Transverse colon (tissue), 4 donors: ENCODE measurements at regions not wholly inside any gene's neighbourhood (a gene's known extent, or its start where the extent isn't known, plus 50 kb on each side); places are given as distances from the start of the nearest gene placed in this dataset.

Source experiments
- DNase-seq: peaks from one replicate; pipeline ENCODE4 v3.0.0-alpha.2; 2019
- H3K27ac ChIP-seq, 4 donors: fragments of 200-600 bp; sonication (generic); 2 replicates each; pipeline ENCODE4 v1.5.1; 2016 to 2018; ENCODE audit warnings: inconsistent platforms in 4 of 4
- H3K27me3 ChIP-seq: fragments of 200-600 bp; sonication (generic); 2 replicates; pipeline ENCODE4 v1.5.1; 2017; ENCODE audit warnings: inconsistent platforms
- H3K36me3 ChIP-seq, 4 donors: fragments of 200-600 bp; sonication (generic); 2 replicates each; pipeline ENCODE4 v1.5.1; 2017 to 2019; ENCODE audit warnings: inconsistent platforms in 4 of 4
- H3K4me1 ChIP-seq, 4 donors: fragments of 200-600 bp; sonication (generic); 2 replicates each; pipeline ENCODE4 v1.5.1; 2017 to 2020; ENCODE audit warnings: inconsistent platforms in 4 of 4
- H3K4me3 ChIP-seq, 4 donors: fragments of 200-600 bp; sonication (generic); 1 replicate in 1 of 4; 2 replicates in 3 of 4; pipeline versions ENCODE4 v1.5.1 to v1.6.1; 2017 to 2019; ENCODE audit warnings: inconsistent platforms in 4 of 4
- H3K9me3 ChIP-seq, 2 donors: fragments of 200-600 bp; sonication (generic); 2 replicates each; pipeline ENCODE4 v1.5.1; 2017 to 2019; ENCODE audit warnings: inconsistent platforms in 2 of 2
- CTCF ChIP-seq, 5 experiments: fragments of 200-600 bp in 3 of 5; fragments of 450-650 bp in 2 of 5; sonication (generic) in 3 of 5; IDR thresholded peaks; 1 replicate in 2 of 5; 2 replicates in 3 of 5; pipeline ENCODE4 v1.5.1; 2016 to 2017; ENCODE audit warnings: antibody characterized with exemption in 5 of 5, inconsistent platforms in 3 of 5, mild to moderate bottlenecking in 2 of 5, moderate library complexity in 1 of 5
- EP300 ChIP-seq: sonication (generic); formaldehyde crosslinking; IDR thresholded peaks from one replicate; pipeline ENCODE4 v1.6.1; 2017; ENCODE audit warnings: antibody characterized with exemption, low read depth
- POLR2A ChIP-seq: fragments of 450-650 bp; IDR thresholded peaks from one replicate; pipeline ENCODE4 v1.6.1; 2016; ENCODE audit warnings: antibody characterized with exemption, mild to moderate bottlenecking, moderate library complexity
- POLR2AphosphoS5 ChIP-seq, 3 donors: sonication (generic); formaldehyde crosslinking; IDR thresholded peaks; one replicate each; pipeline ENCODE4 v1.6.1; 2016; ENCODE audit warnings: antibody characterized with exemption in 3 of 3
- WGBS, 2 donors: methylation state at CpG; one replicate each; pipeline ENCODE4 v1.1.5; 2018; ENCODE audit warnings: low coverage in 1 of 2; 5-methylcytosine and 5-hydroxymethylcytosine counted together
- in situ Hi-C, 4 donors: fragments of 200-750 bp; cut with MboI; loops; one replicate each; pipeline versions ENCODE4 v1.15.0 to v1.15.1; 2017; ENCODE audit warnings: low sequenced_read_pairs in 3 of 4, low pct_ligation_motif_present in 1 of 4, low pct_unique_long_range_greater_than_20kb in 1 of 4
- intact Hi-C: fragments of 100-400 bp; cut with DNase I; formaldehyde crosslinking; loops from one replicate; pipeline ENCODE4 v1.15.1; 2023; ENCODE audit warnings: low total_unique reads

GRCh38 chr21:32186804-32187203, 92.0 kb downstream of the MIS18A start:
- H3K4me3 ChIP-seq: no peak overlapping the region
- in situ Hi-C loops (no loop called here), intact Hi-C loops (no loop called here)
- no peaks in the 10 kb centered on the region for H3K27me3 ChIP-seq
- no peak overlapping the region for H3K27ac ChIP-seq
- no peaks in the 10 kb centered on the region for H3K36me3 ChIP-seq
- 46 to 63% methylated on average over 3 to 8 of the region's 8 CpGs for WGBS, 2 donors
- H3K4me1 ChIP-seq: no peaks in the 10 kb centered on the region
- TF ChIP-seq POLR2AphosphoS5 (IDR thresholded peaks at IDR 0.05): no peak
- no peaks in the 10 kb centered on the region for H3K9me3 ChIP-seq
- no peak for DNase-seq

GRCh38 chr21:32185726-32186125, 93.1 kb downstream of the MIS18A start:
- WGBS, 2 donors: 95 to 100% methylated on average over 1 to 5 of the region's 5 CpGs
- no peak overlapping the region for H3K4me3 ChIP-seq
- H3K27ac ChIP-seq: no peak overlapping the region
- intact Hi-C loops: no loop called here
- TF ChIP-seq CTCF (IDR thresholded peaks at IDR 0.05) (no peak), EP300 (no peak), POLR2AphosphoS5 (IDR thresholded peaks at IDR 0.05) (no peak), POLR2A (no peak)
- H3K4me1 ChIP-seq: no peaks in the 10 kb centered on the region
- H3K9me3 ChIP-seq: no peaks in the 10 kb centered on the region
- H3K27me3 ChIP-seq: no peaks in the 10 kb centered on the region
- no peak for DNase-seq
- H3K36me3 ChIP-seq: no peaks in the 10 kb centered on the region
- in situ Hi-C loops: no loop called here

GRCh38 chr21:32185103-32185502, 93.7 kb downstream of the MIS18A start:
- Histone ChIP-seq H3K4me1 (no peaks in the 10 kb centered on the region), H3K27me3 (no peaks in the 10 kb centered on the region), H3K36me3 (no peaks in the 10 kb centered on the region), H3K27ac (no peak overlapping the region), H3K9me3 (no peaks in the 10 kb centered on the region), H3K4me3 (no peak overlapping the region)
- no peak for DNase-seq
- TF ChIP-seq EP300: no peak
- no peak for TF ChIP-seq POLR2A
- no peak for TF ChIP-seq POLR2AphosphoS5 (IDR thresholded peaks at IDR 0.05)
- no peak for TF ChIP-seq CTCF (IDR thresholded peaks at IDR 0.05)
- in situ Hi-C loops (no loop called here), intact Hi-C loops (no loop called here)
- WGBS, 2 donors: 52 to 76% methylated on average over 2 of the region's 2 CpGs

- 71 to 80% methylated on average over 1 to 7 of the region's 7 CpGs for WGBS, 2 donors
- DNase-seq: no peak
- Histone ChIP-seq H3K9me3 (no peaks in the 10 kb centered on the region), H3K4me3 (no peak overlapping the region), H3K36me3 (no peaks in the 10 kb centered on the region), H3K27me3 (no peaks in the 10 kb centered on the region), H3K4me1 (no peaks in the 10 kb centered on the region), H3K27ac (no peak overlapping the region)
- intact Hi-C loops (no loop called here), in situ Hi-C loops (no loop called here)
- TF ChIP-seq CTCF (IDR thresholded peaks at IDR 0.05): no peak
- no peak for TF ChIP-seq EP300
- TF ChIP-seq POLR2A: no peak
- TF ChIP-seq POLR2AphosphoS5 (IDR thresholded peaks at IDR 0.05): no peak
Measured at GRCh38 chr21:32184485-32184884, 94.4 kb downstream of the MIS18A start.

- WGBS, 2 donors: 72% methylated on average over 5 of the region's 5 CpGs; no CpG with 5 or more reads in 1 of the 2 donors
- TF ChIP-seq CTCF (IDR thresholded peaks at IDR 0.05) (no peak), EP300 (no peak), POLR2A (no peak), POLR2AphosphoS5 (IDR thresholded peaks at IDR 0.05) (no peak)
- Histone ChIP-seq H3K4me1 (no peaks in the 10 kb centered on the region), H3K4me3 (no peak overlapping the region), H3K9me3 (no peaks in the 10 kb centered on the region), H3K27ac (no peak overlapping the region), H3K36me3 (no peaks in the 10 kb centered on the region), H3K27me3 (no peaks in the 10 kb centered on the region)
- intact Hi-C loops (no loop called here), in situ Hi-C loops (no loop called here)
- no peak for DNase-seq
Measured at GRCh38 chr21:32184065-32184464, 94.8 kb downstream of the MIS18A start.
